ENCODE measurements at regions not wholly inside any gene's neighbourhood (a gene's known extent, or its start where the extent isn't known, plus 50 kb on each side); places are given as distances from the start of the nearest gene placed in this dataset.

GRCh38 chr3:29144807-29145206 lies 136.1 kb upstream of the RBMS3 start:
- no peak for TF ChIP-seq CTCF (IDR thresholded peaks at IDR 0.05; ENCODE audit: insufficient read depth, low read length, poor library complexity, severe bottlenecking)
- TF ChIP-seq EZH2phosphoT487 (conservative IDR thresholded peaks at IDR 0.05; ENCODE audit: low read length), result no peak
